ENCODE measurements at regions not wholly inside any gene's neighbourhood (a gene's known extent, or its start where the extent isn't known, plus 50 kb on each side); places are given as distances from the start of the nearest gene placed in this dataset.
"Not testable (repeated sequence)": the region's sequence is repeated elsewhere in the genome, so short reads cannot be mapped to it uniquely, and the experiment has no call there.

DNA sequence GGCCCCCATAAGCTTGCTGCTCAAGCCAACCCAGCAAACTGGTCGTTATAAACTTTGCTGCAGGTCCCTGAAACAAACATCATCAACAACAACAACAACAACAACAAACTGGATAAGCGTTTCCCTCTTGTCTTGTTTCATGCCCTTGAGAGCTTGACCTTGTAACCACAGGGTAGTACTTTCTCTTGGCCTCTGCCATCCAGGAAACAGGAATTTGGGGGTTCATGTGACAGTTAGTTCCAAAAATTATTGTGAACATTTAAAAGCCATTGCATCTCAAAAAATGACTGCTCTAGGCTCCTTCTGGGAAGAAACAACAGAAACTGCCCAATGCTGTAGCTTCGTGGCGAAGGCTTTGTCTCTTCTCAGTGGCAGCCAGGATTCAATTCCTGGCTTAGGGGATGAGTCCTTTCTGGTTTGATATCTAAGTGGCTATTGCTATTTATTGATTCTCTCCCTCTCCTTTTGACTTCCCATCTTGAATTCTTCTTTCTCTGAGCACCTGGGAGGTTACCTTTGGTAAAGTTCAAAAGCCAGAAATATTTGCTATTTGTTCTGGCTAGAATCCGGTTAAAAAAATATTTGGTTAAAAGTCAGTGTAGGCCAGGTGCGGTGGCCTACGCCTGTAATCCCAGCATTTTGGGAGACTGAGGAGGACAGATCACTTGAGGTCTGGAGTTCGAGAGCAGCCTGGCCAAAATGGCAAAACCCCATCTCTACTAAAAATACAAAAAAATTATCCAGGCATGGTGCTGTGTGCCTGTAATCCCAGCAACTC, 52.0 kb upstream of the CPM start:
- TF ChIP-seq, protein P1, sequence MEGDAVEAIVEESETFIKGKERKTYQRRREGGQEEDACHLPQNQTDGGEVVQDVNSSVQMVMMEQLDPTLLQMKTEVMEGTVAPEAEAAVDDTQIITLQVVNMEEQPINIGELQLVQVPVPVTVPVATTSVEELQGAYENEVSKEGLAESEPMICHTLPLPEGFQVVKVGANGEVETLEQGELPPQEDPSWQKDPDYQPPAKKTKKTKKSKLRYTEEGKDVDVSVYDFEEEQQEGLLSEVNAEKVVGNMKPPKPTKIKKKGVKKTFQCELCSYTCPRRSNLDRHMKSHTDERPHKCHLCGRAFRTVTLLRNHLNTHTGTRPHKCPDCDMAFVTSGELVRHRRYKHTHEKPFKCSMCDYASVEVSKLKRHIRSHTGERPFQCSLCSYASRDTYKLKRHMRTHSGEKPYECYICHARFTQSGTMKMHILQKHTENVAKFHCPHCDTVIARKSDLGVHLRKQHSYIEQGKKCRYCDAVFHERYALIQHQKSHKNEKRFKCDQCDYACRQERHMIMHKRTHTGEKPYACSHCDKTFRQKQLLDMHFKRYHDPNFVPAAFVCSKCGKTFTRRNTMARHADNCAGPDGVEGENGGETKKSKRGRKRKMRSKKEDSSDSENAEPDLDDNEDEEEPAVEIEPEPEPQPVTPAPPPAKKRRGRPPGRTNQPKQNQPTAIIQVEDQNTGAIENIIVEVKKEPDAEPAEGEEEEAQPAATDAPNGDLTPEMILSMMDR (IDR thresholded peaks at IDR 0.05; ENCODE audit: unreplicated experiment) = no peak
- no peak overlapping the region for H3K27ac Mint-ChIP-seq (ENCODE audit: unreplicated experiment)
- H3K27me3 Mint-ChIP-seq (ENCODE audit: unreplicated experiment) = peaks cover 2% of the 10 kb centered on the region
- no peak overlapping the region for H3K4me3 Mint-ChIP-seq (ENCODE audit: unreplicated experiment)
- no peak for DNase-seq (ENCODE audit: low spot score)
- H3K36me3 Mint-ChIP-seq (ENCODE audit: low read depth, unreplicated experiment) = peaks cover 8% of the 10 kb centered on the region
- H3K4me1 Mint-ChIP-seq (ENCODE audit: unreplicated experiment) = peaks cover 5% of the 10 kb centered on the region
- no peaks in the 10 kb centered on the region for H3K9me3 Mint-ChIP-seq (ENCODE audit: unreplicated experiment)

DNA sequence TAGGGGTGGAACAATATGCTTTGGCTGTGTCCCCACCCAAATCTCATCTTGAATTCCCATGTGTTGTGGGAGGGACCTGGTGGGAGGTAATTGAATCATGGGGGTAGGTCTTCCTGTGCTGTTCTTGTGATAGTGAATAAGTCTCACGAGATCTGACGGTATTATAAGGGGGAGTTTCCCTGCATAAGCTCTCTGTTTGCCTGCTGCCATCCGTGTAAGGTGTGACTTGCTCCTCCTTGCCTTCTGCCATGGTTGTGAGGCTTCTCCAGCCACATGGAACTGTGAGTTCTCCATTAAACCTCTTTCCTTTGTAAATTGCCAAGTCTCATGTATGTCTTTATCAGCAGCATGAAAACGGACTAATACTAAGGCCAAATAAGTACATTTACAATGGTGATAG, 64.6 kb upstream of the CPM start:
- DNase-seq (ENCODE audit: low spot score); H3K36me3 Mint-ChIP-seq (ENCODE audit: low read depth, unreplicated experiment); H3K4me3 Mint-ChIP-seq (ENCODE audit: unreplicated experiment); H3K9me3 Mint-ChIP-seq (ENCODE audit: unreplicated experiment); H3K27me3 Mint-ChIP-seq (ENCODE audit: unreplicated experiment); H3K27ac Mint-ChIP-seq (ENCODE audit: unreplicated experiment); H3K4me1 Mint-ChIP-seq (ENCODE audit: unreplicated experiment): not testable (repeated sequence)

DNA sequence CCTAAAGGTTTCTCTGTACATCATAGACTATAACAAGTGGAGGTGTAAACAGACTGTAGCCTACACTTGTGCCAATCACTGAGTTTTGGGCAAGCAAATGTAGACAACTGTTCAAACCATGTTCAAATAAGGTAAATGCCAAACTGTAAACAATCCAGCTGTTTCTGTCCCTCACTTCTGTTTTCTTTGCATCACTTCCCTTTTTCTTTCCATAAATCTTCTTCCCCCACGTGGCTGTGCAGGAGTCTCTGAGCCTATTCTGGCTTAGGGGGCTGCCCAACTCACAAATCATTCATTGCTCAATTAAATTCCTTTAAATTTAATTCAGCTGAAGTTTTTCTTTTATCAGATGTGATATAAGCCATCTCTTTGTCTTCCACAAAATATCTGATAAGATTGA, 65.1 kb upstream of the CPM start:
- Mint-ChIP-seq H3K27ac (ENCODE audit: unreplicated experiment) (no peak overlapping the region), H3K9me3 (ENCODE audit: unreplicated experiment) (peaks cover 3% of the 10 kb centered on the region), H3K4me3 (ENCODE audit: unreplicated experiment) (no peak overlapping the region), H3K4me1 (ENCODE audit: unreplicated experiment) (no peaks in the 10 kb centered on the region), H3K27me3 (ENCODE audit: unreplicated experiment) (no peaks in the 10 kb centered on the region), H3K36me3 (ENCODE audit: low read depth, unreplicated experiment) (peaks cover 4% of the 10 kb centered on the region)
- TF ChIP-seq, protein P1 (IDR thresholded peaks at IDR 0.05; ENCODE audit: unreplicated experiment) = no peak
- DNase-seq (ENCODE audit: low spot score) = no peak

DNA sequence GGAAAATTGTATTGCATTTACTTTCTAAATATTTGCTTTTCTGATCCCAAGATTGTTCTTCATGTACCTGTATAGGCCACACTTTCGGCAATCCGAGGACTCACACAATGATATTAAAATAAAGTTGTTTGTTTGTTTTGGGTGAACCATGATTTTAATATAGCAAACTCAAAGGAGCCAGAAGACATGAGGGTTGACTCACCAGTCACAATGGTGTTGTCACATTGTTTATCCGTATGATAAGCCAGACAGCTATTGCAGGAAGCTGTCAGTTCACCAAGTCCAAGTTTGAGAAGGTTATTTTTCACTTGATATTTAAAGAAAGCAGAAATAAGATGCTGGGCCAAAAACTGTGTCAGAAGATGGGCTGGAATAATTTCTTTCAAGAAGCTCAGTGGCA, 67.1 kb upstream of the CPM start:
- no peak overlapping the region for H3K4me3 Mint-ChIP-seq (ENCODE audit: unreplicated experiment)
- H3K9me3 Mint-ChIP-seq (ENCODE audit: unreplicated experiment) = peaks cover 3% of the 10 kb centered on the region
- H3K27ac Mint-ChIP-seq (ENCODE audit: unreplicated experiment) = no peak overlapping the region

DNA sequence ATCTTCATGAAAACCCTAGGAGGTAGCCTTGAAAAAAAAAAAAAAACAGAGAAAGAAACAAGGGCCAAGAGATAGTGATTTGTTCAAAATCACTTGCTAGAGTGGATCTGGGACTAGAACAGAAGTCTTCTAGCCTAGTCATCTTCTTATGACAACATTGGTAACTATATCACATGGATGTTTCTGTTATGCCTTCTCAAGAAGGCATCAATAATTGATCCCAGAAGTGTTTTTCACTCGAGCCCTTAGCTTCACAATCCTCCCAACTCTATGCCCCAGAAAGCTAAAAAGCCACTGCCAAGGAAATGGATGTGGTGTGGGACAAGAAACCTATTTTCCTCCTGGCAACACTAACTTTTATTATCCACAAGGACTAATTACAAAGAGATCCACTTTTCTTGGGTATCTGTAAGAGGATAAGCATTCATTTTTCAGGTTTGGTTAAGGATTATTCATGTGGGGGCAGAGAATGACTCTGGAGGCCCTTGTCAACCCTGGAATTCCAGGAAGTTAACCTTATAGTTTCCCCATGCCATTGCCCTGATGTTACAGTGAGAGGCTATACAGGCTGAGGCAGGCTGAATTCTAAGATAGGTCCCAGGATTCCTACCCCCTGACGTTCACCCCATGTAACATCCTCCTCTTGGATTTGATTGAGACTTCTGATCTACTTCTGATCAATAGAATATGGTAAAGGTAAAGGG, 67.7 kb upstream of the CPM start:
- TF ChIP-seq, protein P1 (IDR thresholded peaks at IDR 0.05; ENCODE audit: unreplicated experiment) = no peak
- no peaks in the 10 kb centered on the region for H3K4me1 Mint-ChIP-seq (ENCODE audit: unreplicated experiment)
- H3K9me3 Mint-ChIP-seq (ENCODE audit: unreplicated experiment) = peaks cover 3% of the 10 kb centered on the region
- H3K4me3 Mint-ChIP-seq (ENCODE audit: unreplicated experiment) = no peak overlapping the region
- no peak for DNase-seq (ENCODE audit: low spot score)
- no peaks in the 10 kb centered on the region for H3K27me3 Mint-ChIP-seq (ENCODE audit: unreplicated experiment)
- H3K27ac Mint-ChIP-seq (ENCODE audit: unreplicated experiment) = no peak overlapping the region
- H3K36me3 Mint-ChIP-seq (ENCODE audit: low read depth, unreplicated experiment) = peaks cover 4% of the 10 kb centered on the region

More for the DNA sequence above, 67.1 kb upstream of the CPM start:
- TF ChIP-seq, protein P1 (IDR thresholded peaks at IDR 0.05; ENCODE audit: unreplicated experiment) = no peak
- no peak for DNase-seq (ENCODE audit: low spot score)
- Mint-ChIP-seq H3K27me3 (ENCODE audit: unreplicated experiment) (no peaks in the 10 kb centered on the region), H3K36me3 (ENCODE audit: low read depth, unreplicated experiment) (peaks cover 4% of the 10 kb centered on the region), H3K4me1 (ENCODE audit: unreplicated experiment) (no peaks in the 10 kb centered on the region)
